Hepatocyte (in vitro differentiated cells): ENCODE measurements at regions not wholly inside any gene's neighbourhood (a gene's known extent, or its start where the extent isn't known, plus 50 kb on each side); places are given as distances from the start of the nearest gene placed in this dataset.

Experiments
- EZH2phosphoT487 ChIP-seq: fragments of 200-600 bp; sonication (generic); IDR thresholded peaks from one replicate; pipeline ENCODE4 v1.6.1; 2018; ENCODE audit warnings: antibody characterized with exemption, mild to moderate bottlenecking, low read depth, moderate library complexity; ENCODE audit not compliant: unreplicated experiment, severe bottlenecking
- TF ChIP-seq, protein P1 (sequence below): fragments of 200-600 bp; sonication (generic); IDR thresholded peaks from 2 replicates; pipeline ENCODE4 v1.5.1; 2016; ENCODE audit warnings: antibody characterized with exemption, mild to moderate bottlenecking; ENCODE audit not compliant: poor library complexity

DNA sequence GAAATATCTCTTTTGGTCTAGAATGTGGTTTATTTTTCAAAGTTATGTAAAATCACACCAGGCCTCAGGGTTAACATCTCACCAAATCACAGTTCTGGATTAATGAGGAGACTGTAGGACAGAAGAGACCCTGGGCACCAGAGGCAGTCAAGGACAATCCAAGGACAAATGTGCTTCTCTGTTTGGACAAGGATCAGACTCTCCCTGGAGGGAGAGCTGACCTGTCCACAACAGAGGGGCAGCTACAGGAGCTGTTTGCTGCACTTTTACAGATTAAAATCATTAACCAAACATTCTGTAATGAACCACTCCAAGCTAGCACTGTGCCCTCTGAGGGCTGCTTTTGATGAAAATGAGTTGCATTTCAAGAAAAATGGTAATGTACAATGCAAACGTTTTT lies 690.6 kb upstream of the SLC8A1 start:
- TF ChIP-seq, protein P1, sequence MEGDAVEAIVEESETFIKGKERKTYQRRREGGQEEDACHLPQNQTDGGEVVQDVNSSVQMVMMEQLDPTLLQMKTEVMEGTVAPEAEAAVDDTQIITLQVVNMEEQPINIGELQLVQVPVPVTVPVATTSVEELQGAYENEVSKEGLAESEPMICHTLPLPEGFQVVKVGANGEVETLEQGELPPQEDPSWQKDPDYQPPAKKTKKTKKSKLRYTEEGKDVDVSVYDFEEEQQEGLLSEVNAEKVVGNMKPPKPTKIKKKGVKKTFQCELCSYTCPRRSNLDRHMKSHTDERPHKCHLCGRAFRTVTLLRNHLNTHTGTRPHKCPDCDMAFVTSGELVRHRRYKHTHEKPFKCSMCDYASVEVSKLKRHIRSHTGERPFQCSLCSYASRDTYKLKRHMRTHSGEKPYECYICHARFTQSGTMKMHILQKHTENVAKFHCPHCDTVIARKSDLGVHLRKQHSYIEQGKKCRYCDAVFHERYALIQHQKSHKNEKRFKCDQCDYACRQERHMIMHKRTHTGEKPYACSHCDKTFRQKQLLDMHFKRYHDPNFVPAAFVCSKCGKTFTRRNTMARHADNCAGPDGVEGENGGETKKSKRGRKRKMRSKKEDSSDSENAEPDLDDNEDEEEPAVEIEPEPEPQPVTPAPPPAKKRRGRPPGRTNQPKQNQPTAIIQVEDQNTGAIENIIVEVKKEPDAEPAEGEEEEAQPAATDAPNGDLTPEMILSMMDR: no peak
- no peak for TF ChIP-seq EZH2phosphoT487
